ENCODE measurements at regions not wholly inside any gene's neighbourhood (a gene's known extent, or its start where the extent isn't known, plus 50 kb on each side); places are given as distances from the start of the nearest gene placed in this dataset.

DNA sequence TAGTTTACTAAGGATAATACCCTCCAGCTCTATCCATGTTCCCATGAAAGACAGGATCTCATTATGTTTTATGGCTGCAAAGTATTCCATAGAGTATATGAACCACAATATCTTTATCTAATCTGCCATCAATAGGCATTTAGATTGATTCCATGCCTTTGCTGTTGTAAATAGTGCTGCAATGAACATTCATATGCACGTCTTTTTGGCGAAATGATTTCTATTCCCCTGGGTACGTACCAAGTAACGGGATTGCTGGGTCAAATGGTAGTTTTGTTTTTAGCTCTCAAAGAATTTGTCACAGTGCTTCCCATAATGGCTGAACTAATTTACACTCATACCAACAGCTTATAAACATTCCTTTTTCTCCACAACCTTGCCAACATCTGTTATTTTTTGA, 750.9 kb downstream of the BRINP3 start:
- Histone ChIP-seq H3K9me2 (ENCODE audit: insufficient read depth) (peaks cover 8% of the 10 kb centered on the region; the same call in 1 of the 2 replicates), H3K4me3 (no peak overlapping the region), H3K27me3 (ENCODE audit: insufficient read depth) (no peaks in the 10 kb centered on the region), H2AFZ (no peak overlapping the region), H3K79me2 (replicated peaks; ENCODE audit: insufficient read depth) (no peaks in the 10 kb centered on the region), H3K27ac (ENCODE audit: low read depth) (no peak overlapping the region), H3F3A (replicated peaks; ENCODE audit: low read depth) (no peaks in the 10 kb centered on the region), H4K20me1 (replicated peaks; ENCODE audit: insufficient read depth) (no peaks in the 10 kb centered on the region), H3K36me3 (ENCODE audit: insufficient read depth) (no peaks in the 10 kb centered on the region), H3K4me1 (ENCODE audit: insufficient read depth) (no peaks in the 10 kb centered on the region), H3K4me2 (no peak overlapping the region)
- Mint-ChIP-seq H3K4me1 (no peaks in the 10 kb centered on the region), H3K36me3 (ENCODE audit: low read depth) (no peaks in the 10 kb centered on the region), H3K27ac (no peak overlapping the region), H3K9me3 (no peaks in the 10 kb centered on the region), H3K27me3 (ENCODE audit: insufficient read depth, low read depth, poor library complexity) (no peaks in the 10 kb centered on the region), H3K4me3 (no peak overlapping the region)
- DNase-seq (ENCODE audit: low spot score), result no peak
- TF ChIP-seq POLR2AphosphoS5 (IDR thresholded peaks at IDR 0.05; ENCODE audit: low read depth), result no peak
- TF ChIP-seq NANOG (IDR thresholded peaks at IDR 0.05; ENCODE audit: borderline replicate concordance), result no peak
- TF ChIP-seq EZH2 (IDR thresholded peaks at IDR 0.05; ENCODE audit: low read depth, unreplicated experiment), result no peak
- no peak for TF ChIP-seq STAT1 (IDR thresholded peaks at IDR 0.05; ENCODE audit: unreplicated experiment)
- TF ChIP-seq REST (IDR thresholded peaks at IDR 0.05; ENCODE audit: unreplicated experiment), result no peak
- no peak for TF ChIP-seq ZNF114 (CRISPR knock-in tag; IDR thresholded peaks at IDR 0.05)
- TF ChIP-seq EZH2phosphoT487 (IDR thresholded peaks at IDR 0.05; ENCODE audit: unreplicated experiment), result no peak
- TF ChIP-seq ZNF462 (CRISPR knock-in tag; IDR thresholded peaks at IDR 0.05), result no peak
- no peak for TF ChIP-seq ZNF331 (CRISPR knock-in tag; IDR thresholded peaks at IDR 0.05; ENCODE audit: low read depth)
- TF ChIP-seq ETS1 (IDR thresholded peaks at IDR 0.05), result no peak
- ATAC-seq, result no peak

Data from GM23338 (cell line).